Posterior vena cava (tissue), 2 donors: ENCODE measurements at regions not wholly inside any gene's neighbourhood (a gene's known extent, or its start where the extent isn't known, plus 50 kb on each side); places are given as distances from the start of the nearest gene placed in this dataset.
"Not testable (repeated sequence)": the region's sequence is repeated elsewhere in the genome, so short reads cannot be mapped to it uniquely, and the experiment has no call there.

ENCODE experiments used
- DNase-seq: peaks from one replicate; pipeline ENCODE4 v3.0.0-alpha.2; 2020; ENCODE audit warnings: low spot score
- intact Hi-C, 2 donors: fragments of 100-400 bp; cut with DNase I; formaldehyde crosslinking; loops; one replicate each; pipeline versions ENCODE4 v1.14.1 to v1.14.2; 2022 to 2023
- donor health status: DM: yes; HTN: yes; CAD: no.
- donor health status: DM: yes; HTN: yes; CAD: no.

- DNase-seq: no peak
- intact Hi-C loops: no loop called here
Measured at GRCh38 chr14:84425968-84426367, 1104.0 kb upstream of the FLRT2 start.

- no peak for DNase-seq
Measured at GRCh38 chr14:84432676-84433075, 1097.3 kb upstream of the FLRT2 start.

GRCh38 chr14:84433961-84434360, 1096.0 kb upstream of the FLRT2 start:
- no peak for DNase-seq
- intact Hi-C loops: no loop called here

More at GRCh38 chr14:84432676-84433075, 1097.3 kb upstream of the FLRT2 start:
- intact Hi-C loops: no loop called here

- DNase-seq: no peak
- intact Hi-C loops: no loop called here
Measured at GRCh38 chr14:84435820-84436324, 1094.1 kb upstream of the FLRT2 start.

GRCh38 chr14:84436528-84436927, 1093.4 kb upstream of the FLRT2 start:
- DNase-seq: no peak
- intact Hi-C loops: no loop called here

- DNase-seq: no peak
- intact Hi-C loops: no loop called here
Measured at GRCh38 chr14:84442521-84442920, 1087.4 kb upstream of the FLRT2 start.

GRCh38 chr14:84445486-84445885, 1084.5 kb upstream of the FLRT2 start:
- intact Hi-C loops: no loop called here
- no peak for DNase-seq

GRCh38 chr14:84446250-84446649, 1083.7 kb upstream of the FLRT2 start:
- DNase-seq: no peak
- intact Hi-C loops: no loop called here

- DNase-seq: no peak
Measured at GRCh38 chr14:84453307-84453950, 1076.5 kb upstream of the FLRT2 start.

GRCh38 chr14:84454114-84454513, 1075.8 kb upstream of the FLRT2 start:
- DNase-seq: no peak
- intact Hi-C loops: no loop called here

More at GRCh38 chr14:84453307-84453950, 1076.5 kb upstream of the FLRT2 start:
- intact Hi-C loops: no loop called here

GRCh38 chr14:84456946-84457345, 1073.0 kb upstream of the FLRT2 start:
- intact Hi-C loops: no loop called here
- no peak for DNase-seq

GRCh38 chr14:84458881-84459280, 1071.1 kb upstream of the FLRT2 start:
- intact Hi-C loops: no loop called here
- no peak for DNase-seq

GRCh38 chr14:84465880-84466279, 1064.1 kb upstream of the FLRT2 start:
- intact Hi-C loops: no loop called here
- DNase-seq: no peak

- intact Hi-C loops: no loop called here
- no peak for DNase-seq
Measured at GRCh38 chr14:84468153-84468552, 1061.8 kb upstream of the FLRT2 start.

- DNase-seq: no peak
- intact Hi-C loops: no loop called here
Measured at GRCh38 chr14:84477996-84478395, 1051.9 kb upstream of the FLRT2 start.

- DNase-seq: no peak
- intact Hi-C loops: no loop called here
Measured at GRCh38 chr14:84482256-84483071, 1047.5 kb upstream of the FLRT2 start.

- intact Hi-C loops: no loop called here
- no peak for DNase-seq
Measured at GRCh38 chr14:84483072-84483420, 1046.9 kb upstream of the FLRT2 start.

- intact Hi-C loops, DNase-seq: not testable (repeated sequence)
Measured at GRCh38 chr14:84484243-84484642, 1045.7 kb upstream of the FLRT2 start.

- intact Hi-C loops: no loop called here
- no peak for DNase-seq
Measured at GRCh38 chr14:84485036-84485435, 1044.9 kb upstream of the FLRT2 start.

GRCh38 chr14:84490081-84490480, 1039.9 kb upstream of the FLRT2 start:
- intact Hi-C loops: no loop called here
- DNase-seq: no peak

GRCh38 chr14:84492685-84493084, 1037.3 kb upstream of the FLRT2 start:
- intact Hi-C loops: no loop called here
- DNase-seq: no peak
